Upper lobe of left lung (tissue), 6 donors: ENCODE measurements at regions not wholly inside any gene's neighbourhood (a gene's known extent, or its start where the extent isn't known, plus 50 kb on each side); places are given as distances from the start of the nearest gene placed in this dataset.

Experiments used
- ATAC-seq, 2 donors: fragments of 200-7000 bp; cut with Tn5 transposase; one replicate each; pipeline ENCODE4 v1.9.1; 2022; ENCODE audit warnings: mild to moderate bottlenecking in 2 of 2, moderate library complexity in 2 of 2; ENCODE audit not compliant: low FRiP score in 2 of 2
- DNase-seq, 2 donors: peaks; one replicate each; pipeline ENCODE4 v3.0.0-alpha.2; 2019 to 2020
- H3K27ac ChIP-seq, 4 donors: fragments of 200-600 bp; sonication (generic); one replicate each; pipeline ENCODE4 v1.5.1; 2016 to 2019
- H3K27me3 ChIP-seq, 4 donors: fragments of 200-600 bp; sonication (generic); one replicate each; pipeline ENCODE4 v1.5.1; 2017 to 2019
- H3K36me3 ChIP-seq, 4 donors: fragments of 200-600 bp; sonication (generic); one replicate each; pipeline ENCODE4 v1.5.1; 2016 to 2019
- H3K4me1 ChIP-seq, 4 donors: fragments of 200-600 bp; sonication (generic); one replicate each; pipeline ENCODE4 v1.5.1; 2018 to 2019
- H3K4me3 ChIP-seq, 4 donors: fragments of 200-600 bp; sonication (generic); one replicate each; pipeline ENCODE4 v1.5.1; 2017 to 2019; ENCODE audit warnings: mild to moderate bottlenecking in 2 of 4, moderate library complexity in 1 of 4
- H3K9me3 ChIP-seq, 4 donors: fragments of 200-600 bp; sonication (generic); one replicate each; pipeline ENCODE4 v1.5.1; 2018 to 2019
- CTCF ChIP-seq, 6 experiments: fragments of 450-650 bp in 4 of 6; fragments of 200-600 bp in 2 of 6; sonication (generic) in 2 of 6; IDR thresholded peaks; one replicate each; pipeline ENCODE4 v1.5.1; 2016 to 2019; ENCODE audit warnings: antibody characterized with exemption in 6 of 6
- EP300 ChIP-seq, 4 donors: sonication (generic); formaldehyde crosslinking; IDR thresholded peaks; one replicate each; pipeline ENCODE4 v1.5.1; 2017; ENCODE audit warnings: antibody characterized with exemption in 4 of 4, control low read depth in 2 of 4
- POLR2A ChIP-seq, 4 donors: fragments of 450-650 bp; IDR thresholded peaks; one replicate each; pipeline ENCODE4 v1.5.1; 2016 to 2017; ENCODE audit warnings: antibody characterized with exemption in 4 of 4, mild to moderate bottlenecking in 2 of 4
- POLR2AphosphoS5 ChIP-seq, 2 donors: sonication (generic); formaldehyde crosslinking; IDR thresholded peaks; one replicate each; pipeline ENCODE4 v1.5.1; 2017; ENCODE audit warnings: antibody characterized with exemption in 2 of 2
- WGBS, 2 donors: methylation state at CpG; one replicate each; pipeline ENCODE4 v1.1.5; 2017 to 2018; 5-methylcytosine and 5-hydroxymethylcytosine counted together
- donor health status: DM: no; HTN: no; CAD: no; lungs with moderate emphysema.
- donor health status: DM: no; HTN: yes; CAD: no; lungs with severe emphysema.

- no peaks in the 10 kb centered on the region for H3K4me1 ChIP-seq
Observed at GRCh38 chr6:135750081-135750480, 101.4 kb upstream of the PDE7B start.

DNA sequence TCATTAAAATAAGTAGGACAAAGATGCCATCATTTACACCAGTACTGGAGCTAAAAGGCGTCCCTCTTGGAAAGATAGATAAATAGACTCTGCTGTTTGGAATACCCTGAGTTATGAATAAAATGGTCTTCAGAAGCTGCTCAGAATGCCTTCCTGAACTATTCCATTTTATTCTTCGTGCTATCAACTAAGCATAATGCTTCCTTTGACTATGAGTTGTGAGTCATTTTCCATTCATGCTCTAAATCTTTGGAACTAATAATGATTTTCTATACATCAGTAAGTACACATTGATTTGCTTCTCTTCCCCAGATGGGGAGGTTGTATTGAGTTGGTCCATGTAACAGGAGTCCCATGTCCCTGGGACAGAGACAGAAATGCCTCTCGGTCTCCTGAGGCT is 98.3 kb upstream of the PDE7B start:
- Histone ChIP-seq H3K4me3 (no peak overlapping the region), H3K27me3 (no peaks in the 10 kb centered on the region), H3K9me3 (no peaks in the 10 kb centered on the region), H3K36me3 (no peaks in the 10 kb centered on the region), H3K27ac (no peak overlapping the region), H3K4me1 (no peaks in the 10 kb centered on the region)
- no peak for ATAC-seq
- DNase-seq = no peak
- TF ChIP-seq EP300 (IDR thresholded peaks at IDR 0.05) = no peak
- TF ChIP-seq CTCF (IDR thresholded peaks at IDR 0.05) = no peak
- no peak for TF ChIP-seq POLR2AphosphoS5 (IDR thresholded peaks at IDR 0.05)
- TF ChIP-seq POLR2A (IDR thresholded peaks at IDR 0.05) = no peak
- 85 to 96% methylated on average over 3 of the region's 3 CpGs for WGBS, 2 donors

More at GRCh38 chr6:135750081-135750480, 101.4 kb upstream of the PDE7B start:
- ATAC-seq = no peak
- DNase-seq = no peak
- Histone ChIP-seq H3K27me3 (no peaks in the 10 kb centered on the region), H3K27ac (no peak overlapping the region), H3K36me3 (no peaks in the 10 kb centered on the region), H3K9me3 (no peaks in the 10 kb centered on the region), H3K4me3 (no peak overlapping the region)
- 100% methylated on average over 1 of the region's 1 CpG for WGBS, 2 donors
- no peak for TF ChIP-seq CTCF (IDR thresholded peaks at IDR 0.05)
- no peak for TF ChIP-seq POLR2A (IDR thresholded peaks at IDR 0.05)
- TF ChIP-seq EP300 (IDR thresholded peaks at IDR 0.05) = no peak
- no peak for TF ChIP-seq POLR2AphosphoS5 (IDR thresholded peaks at IDR 0.05)

DNA sequence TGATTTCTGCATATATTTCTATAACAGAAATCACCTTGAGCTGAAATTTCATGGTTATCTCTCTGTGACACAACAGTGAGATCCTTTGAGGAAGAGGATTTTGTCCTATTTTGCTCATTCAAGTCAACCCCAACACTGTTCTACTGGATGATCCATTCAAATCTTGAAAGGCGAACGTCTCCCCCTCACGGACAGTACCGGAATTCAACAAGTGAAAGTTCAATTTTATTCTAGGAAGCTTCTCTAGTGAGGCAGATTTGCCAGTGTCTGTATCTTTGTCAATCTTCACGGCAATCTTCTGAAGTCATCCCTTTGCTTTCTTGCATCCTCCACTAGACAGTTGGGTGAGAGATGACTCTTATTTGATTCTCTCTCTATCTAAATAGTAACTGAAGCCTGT is 91.7 kb upstream of the PDE7B start:
- DNase-seq (no peak), ATAC-seq (no peak)
- Histone ChIP-seq H3K36me3 (no peaks in the 10 kb centered on the region), H3K27me3 (no peaks in the 10 kb centered on the region), H3K4me1 (no peaks in the 10 kb centered on the region), H3K9me3 (no peaks in the 10 kb centered on the region), H3K4me3 (no peak overlapping the region), H3K27ac (no peak overlapping the region)
- whole genome bisulfite sequencing, 2 donors = 75 to 94% methylated on average over 5 of the region's 5 CpGs
- TF ChIP-seq POLR2AphosphoS5 (IDR thresholded peaks at IDR 0.05) = no peak
- TF ChIP-seq POLR2A (IDR thresholded peaks at IDR 0.05) = no peak
- no peak for TF ChIP-seq EP300 (IDR thresholded peaks at IDR 0.05)

GRCh38 chr6:135774006-135774405 is 77.5 kb upstream of the PDE7B start:
- Histone ChIP-seq H3K4me1 (no peaks in the 10 kb centered on the region), H3K27me3 (no peaks in the 10 kb centered on the region), H3K9me3 (no peaks in the 10 kb centered on the region), H3K27ac (no peak overlapping the region), H3K4me3 (no peak overlapping the region), H3K36me3 (no peaks in the 10 kb centered on the region)
- no peak for ATAC-seq
- DNase-seq = no peak
- TF ChIP-seq CTCF (IDR thresholded peaks at IDR 0.05) (no peak), EP300 (IDR thresholded peaks at IDR 0.05) (no peak), POLR2AphosphoS5 (IDR thresholded peaks at IDR 0.05) (no peak), POLR2A (IDR thresholded peaks at IDR 0.05) (no peak)
- WGBS, 2 donors = 82 to 91% methylated on average over 1 of the region's 1 CpG

DNA sequence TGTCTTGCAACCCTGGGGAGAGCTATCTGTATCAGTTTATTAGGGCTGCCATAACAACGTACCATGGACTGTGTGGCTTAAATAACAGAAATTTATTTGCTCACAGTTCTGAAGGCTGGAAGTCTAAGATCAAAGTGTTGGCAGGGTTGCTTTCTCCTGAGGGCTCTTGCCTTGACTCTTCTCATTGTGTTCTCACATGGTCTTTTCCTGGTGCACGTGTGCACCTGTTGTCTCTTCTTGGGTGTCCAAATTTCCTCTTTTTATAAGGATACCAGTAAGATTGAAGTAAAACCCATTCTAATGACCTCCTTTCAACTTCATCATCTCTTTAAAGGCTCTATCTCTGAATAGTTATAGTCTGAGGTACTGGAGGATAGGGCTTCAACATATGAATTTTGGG is 72.3 kb upstream of the PDE7B start:
- ATAC-seq (no peak), DNase-seq (no peak)
- no peak overlapping the region for H3K27ac ChIP-seq
- TF ChIP-seq EP300 (IDR thresholded peaks at IDR 0.05) = no peak
- no peak for TF ChIP-seq POLR2A (IDR thresholded peaks at IDR 0.05)
- no peak for TF ChIP-seq CTCF (IDR thresholded peaks at IDR 0.05)
- TF ChIP-seq POLR2AphosphoS5 (IDR thresholded peaks at IDR 0.05) = no peak
- no peaks in the 10 kb centered on the region for H3K4me1 ChIP-seq
- no peaks in the 10 kb centered on the region for H3K36me3 ChIP-seq
- H3K9me3 ChIP-seq = no peaks in the 10 kb centered on the region
- H3K4me3 ChIP-seq = no peak overlapping the region
- no peaks in the 10 kb centered on the region for H3K27me3 ChIP-seq
- 88 to 89% methylated on average over 2 of the region's 2 CpGs for WGBS, 2 donors
